SK-N-MC (cell line): ENCODE measurements at regions not wholly inside any gene's neighbourhood (a gene's known extent, or its start where the extent isn't known, plus 50 kb on each side); places are given as distances from the start of the nearest gene placed in this dataset.

Source experiments
- EZH2 ChIP-seq: fragments of 200-600 bp; sonication (generic); IDR thresholded peaks from one replicate; pipeline ENCODE4 v1.6.1; 2017; ENCODE audit warnings: antibody characterized with exemption
- POLR2AphosphoS5 ChIP-seq: IDR thresholded peaks from 2 replicates; pipeline ENCODE4 v1.6.1; 2012; ENCODE audit warnings: mild to moderate bottlenecking, low read depth, low read length, borderline replicate concordance

GRCh38 chr1:98081944-98082343 is 161.1 kb upstream of the DPYD start:
- TF ChIP-seq POLR2AphosphoS5 (no peak), EZH2 (no peak)
